ENCODE measurements at regions not wholly inside any gene's neighbourhood (a gene's known extent, or its start where the extent isn't known, plus 50 kb on each side); places are given as distances from the start of the nearest gene placed in this dataset.

- no peaks in the 10 kb centered on the region for H3K36me3 ChIP-seq (replicated peaks)
- in situ Hi-C loops (cut with HindIII; ENCODE audit: low pct_ligation_motif_present, low sequenced_read_pairs) = no loop called here
- TF ChIP-seq CTCF (IDR thresholded peaks at IDR 0.05; ENCODE audit: low read depth, low read length, missing control alignments) = no peak
- DNase-seq = no peak
- H3K27ac ChIP-seq = no peak overlapping the region
- H3K27me3 ChIP-seq (replicated peaks) = no peaks in the 10 kb centered on the region
- no peak overlapping the region for H3K4me3 ChIP-seq (ENCODE audit: low read depth, low read length)
Measured at GRCh38 chr3:106860182-106860581, 517.1 kb upstream of the CCDC54 start.

GRCh38 chr3:106862067-106862466, 515.2 kb upstream of the CCDC54 start:
- Histone ChIP-seq H3K36me3 (replicated peaks) (no peaks in the 10 kb centered on the region), H3K27ac (peak overlapping the region; percentile 10), H3K4me3 (ENCODE audit: low read depth, low read length) (no peak overlapping the region), H3K27me3 (replicated peaks) (no peaks in the 10 kb centered on the region)
- DNase-seq = peak; percentile 72
- peak; percentile 52 for TF ChIP-seq CTCF (IDR thresholded peaks at IDR 0.05; ENCODE audit: low read depth, low read length, missing control alignments)
- in situ Hi-C loops (cut with HindIII; ENCODE audit: low pct_ligation_motif_present, low sequenced_read_pairs) = no loop called here

GRCh38 chr3:106877627-106878026, 499.6 kb upstream of the CCDC54 start:
- Histone ChIP-seq H3K27ac (no peak overlapping the region), H3K4me3 (ENCODE audit: low read depth, low read length) (no peak overlapping the region), H3K36me3 (replicated peaks) (no peaks in the 10 kb centered on the region), H3K27me3 (replicated peaks) (no peaks in the 10 kb centered on the region)
- no peak for DNase-seq
- in situ Hi-C loops (cut with HindIII; ENCODE audit: low pct_ligation_motif_present, low sequenced_read_pairs) = no loop called here
- TF ChIP-seq CTCF (IDR thresholded peaks at IDR 0.05; ENCODE audit: low read depth, low read length, missing control alignments) = no peak

- in situ Hi-C loops (cut with HindIII; ENCODE audit: low pct_ligation_motif_present, low sequenced_read_pairs) = no loop called here
Measured at GRCh38 chr3:106880206-106880605, 497.0 kb upstream of the CCDC54 start.

GRCh38 chr3:106881186-106881585, 496.1 kb upstream of the CCDC54 start:
- Histone ChIP-seq H3K27ac (no peak overlapping the region), H3K4me3 (ENCODE audit: low read depth, low read length) (no peak overlapping the region), H3K36me3 (replicated peaks) (no peaks in the 10 kb centered on the region), H3K27me3 (replicated peaks) (no peaks in the 10 kb centered on the region)
- DNase-seq = no peak
- in situ Hi-C loops (cut with HindIII; ENCODE audit: low pct_ligation_motif_present, low sequenced_read_pairs) = no loop called here
- no peak for TF ChIP-seq CTCF (IDR thresholded peaks at IDR 0.05; ENCODE audit: low read depth, low read length, missing control alignments)

More at GRCh38 chr3:106880206-106880605, 497.0 kb upstream of the CCDC54 start:
- H3K36me3 ChIP-seq (replicated peaks) = no peaks in the 10 kb centered on the region
- TF ChIP-seq CTCF (IDR thresholded peaks at IDR 0.05; ENCODE audit: low read depth, low read length, missing control alignments) = no peak
- no peaks in the 10 kb centered on the region for H3K27me3 ChIP-seq (replicated peaks)
- no peak overlapping the region for H3K27ac ChIP-seq
- H3K4me3 ChIP-seq (ENCODE audit: low read depth, low read length) = no peak overlapping the region
- no peak for DNase-seq

- no peak for DNase-seq
- no peak for TF ChIP-seq CTCF (IDR thresholded peaks at IDR 0.05; ENCODE audit: low read depth, low read length, missing control alignments)
- Histone ChIP-seq H3K27me3 (replicated peaks) (no peaks in the 10 kb centered on the region), H3K27ac (no peak overlapping the region), H3K4me3 (ENCODE audit: low read depth, low read length) (no peak overlapping the region), H3K36me3 (replicated peaks) (no peaks in the 10 kb centered on the region)
- in situ Hi-C loops (cut with HindIII; ENCODE audit: low pct_ligation_motif_present, low sequenced_read_pairs) = no loop called here
Measured at GRCh38 chr3:106882297-106882696, 494.9 kb upstream of the CCDC54 start.

All from brain microvascular endothelial cell (primary cell).